SHP77 (cell line): ENCODE measurements at regions not wholly inside any gene's neighbourhood (a gene's known extent, or its start where the extent isn't known, plus 50 kb on each side); places are given as distances from the start of the nearest gene placed in this dataset.
A peak's percentile ranks its signal among the peaks of the same experiment; 100 is the strongest.

Source experiments
- DNase-seq, 2 experiments: peaks; one replicate each; lab custom pipeline; 2025; lab: John Stamatoyannopoulos, UW

DNA sequence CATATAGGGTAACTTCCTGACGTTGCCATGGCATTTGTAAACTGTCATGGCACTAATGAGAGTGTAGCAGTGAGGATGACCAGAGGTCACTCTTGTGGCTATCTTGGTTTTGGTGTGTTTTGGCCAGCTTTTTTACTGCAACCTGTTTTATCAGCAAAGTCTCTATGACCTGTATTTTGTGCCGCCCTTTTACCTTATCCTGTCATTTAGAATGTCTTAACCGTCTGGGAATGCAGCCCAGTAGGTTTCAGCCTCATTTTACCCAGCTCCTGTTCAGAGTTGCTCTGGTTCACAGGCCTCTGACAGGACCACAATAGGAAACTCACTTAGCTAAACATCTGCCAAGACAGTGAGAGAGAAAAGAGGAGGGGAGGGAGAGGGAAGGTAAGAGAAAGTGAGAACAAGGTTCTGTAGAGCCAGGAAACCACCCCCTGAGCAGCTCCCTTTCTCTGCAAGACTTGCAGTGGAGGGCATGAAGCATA is 64.8 kb upstream of the PLEKHG3 start:
- no peak for DNase-seq

DNA sequence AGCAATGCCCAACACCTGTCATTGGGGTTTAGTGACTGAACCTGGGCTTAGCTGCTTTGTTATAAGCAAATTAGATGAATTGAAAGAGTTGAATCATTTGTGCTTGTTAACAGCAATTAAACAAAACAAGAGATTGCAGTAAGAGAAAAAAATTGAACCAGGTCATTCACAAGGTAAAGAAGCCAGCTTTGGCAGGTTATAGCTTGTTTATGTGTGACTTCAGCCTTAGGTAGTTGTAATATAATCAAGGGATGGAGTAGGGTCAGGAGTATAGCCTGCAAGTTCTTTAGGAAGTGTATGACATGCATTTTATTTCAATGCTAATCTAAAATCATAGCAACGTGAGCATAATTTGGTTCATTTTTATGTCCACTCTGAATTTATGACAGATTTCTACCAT is 63.4 kb upstream of the PLEKHG3 start:
- no peak for DNase-seq

DNA sequence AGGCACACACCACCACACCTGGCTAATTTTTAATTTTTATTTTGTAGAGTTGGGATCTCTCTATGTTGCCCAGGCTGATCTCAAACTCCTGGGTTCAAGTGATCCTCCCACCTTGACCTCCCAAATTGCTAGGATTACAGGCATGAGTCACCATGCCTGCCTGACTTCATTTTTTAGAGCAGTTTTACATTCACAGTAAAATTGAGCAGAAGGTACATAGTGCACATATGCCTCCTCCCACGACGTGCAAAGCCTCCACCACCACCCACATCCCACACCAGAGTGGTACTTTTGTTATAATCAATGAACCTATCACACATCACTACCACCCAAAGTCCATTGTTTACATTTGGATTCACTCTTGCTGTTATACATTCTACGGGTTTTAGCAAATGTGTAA is 62.5 kb upstream of the PLEKHG3 start:
- no peak for DNase-seq

DNA sequence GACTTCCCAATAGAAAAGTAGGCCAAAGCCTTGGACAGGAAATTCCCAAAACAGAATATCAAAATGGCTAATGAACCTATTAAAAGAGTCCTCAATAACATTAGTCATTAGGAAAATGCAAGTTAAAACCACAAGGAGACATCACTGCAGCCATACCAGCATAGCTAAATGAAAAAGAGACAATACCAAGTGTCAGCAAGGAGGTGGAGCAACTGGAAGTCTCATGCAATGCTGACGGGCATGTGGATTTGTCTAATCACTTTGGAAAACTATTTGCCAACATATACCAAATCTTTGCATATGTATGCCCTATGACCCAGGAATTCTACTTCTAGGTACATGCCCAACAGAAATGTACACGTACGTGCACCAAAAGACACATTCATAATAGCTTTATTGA is 60.5 kb upstream of the PLEKHG3 start:
- no peak for DNase-seq

DNA sequence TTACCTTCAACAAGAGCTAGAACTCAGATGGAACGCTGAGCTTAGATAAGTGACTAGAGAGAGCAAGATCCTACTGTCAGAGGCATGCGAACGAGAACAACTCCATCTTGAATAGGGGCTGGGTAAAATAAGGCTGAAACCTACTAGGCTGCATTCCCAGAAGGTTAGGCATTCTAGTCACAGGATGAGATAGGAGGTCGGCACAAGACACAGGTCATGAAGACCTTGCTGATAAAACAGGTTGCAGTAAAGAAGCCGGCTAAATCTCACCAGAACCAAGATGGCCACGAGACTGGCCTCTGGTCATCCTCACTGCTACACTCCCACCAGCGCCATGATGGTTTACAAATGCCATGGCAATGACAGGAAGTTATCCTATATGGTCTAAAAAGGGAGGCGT is 59.6 kb upstream of the PLEKHG3 start:
- DNase-seq, result no peak

DNA sequence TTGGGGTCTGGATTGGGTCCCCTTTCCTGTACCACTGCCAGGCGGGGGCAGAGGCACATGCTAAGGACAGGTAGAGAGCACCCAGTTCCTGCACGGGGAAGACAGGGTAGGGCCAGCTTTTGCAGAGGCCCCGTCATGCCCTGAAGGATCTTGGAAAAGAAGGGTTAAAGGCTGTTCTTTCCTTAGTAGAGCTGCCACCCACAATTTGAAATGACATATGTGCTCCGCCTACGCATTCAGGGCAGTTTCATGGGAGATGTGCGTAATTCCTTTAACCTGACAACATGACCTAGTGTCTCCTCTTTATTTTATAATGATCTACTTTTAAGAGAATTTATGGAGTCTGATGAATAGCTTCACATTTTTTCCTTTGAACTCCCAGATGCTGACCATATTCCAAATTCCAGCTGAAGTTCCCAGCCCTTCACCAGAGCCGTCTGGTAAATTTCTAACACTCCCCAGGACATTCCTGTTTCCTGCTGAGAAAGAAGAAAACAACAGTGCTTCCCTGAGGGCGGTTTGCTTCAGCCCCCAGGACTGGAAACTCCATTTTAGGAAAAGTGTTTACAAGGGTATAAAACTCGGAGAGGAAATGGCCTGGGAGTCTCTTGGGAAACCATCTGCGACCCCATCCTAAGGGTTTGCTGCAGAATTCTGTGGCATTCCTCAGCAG is 58.9 kb upstream of the PLEKHG3 start:
- DNase-seq, result no peak

DNA sequence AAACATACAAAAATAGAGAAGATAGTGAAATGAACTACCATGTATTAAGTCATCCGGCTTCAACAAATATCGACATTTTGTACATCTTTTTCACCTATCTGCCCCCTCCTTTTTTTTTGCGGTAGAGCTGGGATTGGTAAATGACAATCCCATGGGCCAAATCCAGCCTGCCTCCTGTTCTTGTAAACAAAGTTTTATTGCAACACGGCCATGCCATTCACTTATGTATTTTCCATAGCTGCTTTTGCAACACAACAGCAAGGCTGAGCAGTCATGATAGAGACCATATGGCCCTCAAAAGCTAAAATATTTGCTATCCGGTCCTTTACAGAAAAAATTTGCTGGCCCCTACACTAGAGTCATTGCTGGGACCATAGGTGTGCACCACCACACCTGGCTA is 58.1 kb upstream of the PLEKHG3 start:
- DNase-seq, result no peak

DNA sequence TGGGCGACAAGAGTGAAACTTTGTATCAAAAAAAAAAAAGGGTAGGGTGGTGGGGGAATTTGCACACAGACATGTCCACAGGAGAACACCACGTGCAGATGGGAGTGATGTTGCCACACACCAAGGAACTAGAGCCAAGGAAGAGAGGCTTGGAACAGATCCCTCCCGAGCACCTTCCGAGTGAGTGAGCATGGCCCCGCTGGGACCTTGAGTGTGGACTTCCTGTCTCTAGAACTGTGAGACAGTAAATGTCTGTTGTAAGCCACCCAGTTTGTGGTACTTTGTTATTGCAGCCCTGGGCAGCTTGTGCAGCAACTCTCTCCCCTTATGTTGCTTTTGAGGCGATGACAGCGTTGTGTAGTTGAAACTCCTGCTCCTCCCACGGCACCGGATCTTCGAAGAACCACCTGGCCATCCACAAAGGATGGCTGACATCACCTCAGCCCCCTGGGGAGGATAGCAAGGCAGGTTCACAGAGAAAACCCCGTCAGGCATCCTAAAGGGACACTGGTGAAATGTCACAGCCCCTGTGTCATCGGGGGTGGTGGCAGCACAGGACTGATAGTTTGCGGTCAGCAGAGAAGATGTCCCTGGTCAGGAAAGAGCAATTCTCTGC is 54.7 kb upstream of the PLEKHG3 start:
- no peak for DNase-seq

DNA sequence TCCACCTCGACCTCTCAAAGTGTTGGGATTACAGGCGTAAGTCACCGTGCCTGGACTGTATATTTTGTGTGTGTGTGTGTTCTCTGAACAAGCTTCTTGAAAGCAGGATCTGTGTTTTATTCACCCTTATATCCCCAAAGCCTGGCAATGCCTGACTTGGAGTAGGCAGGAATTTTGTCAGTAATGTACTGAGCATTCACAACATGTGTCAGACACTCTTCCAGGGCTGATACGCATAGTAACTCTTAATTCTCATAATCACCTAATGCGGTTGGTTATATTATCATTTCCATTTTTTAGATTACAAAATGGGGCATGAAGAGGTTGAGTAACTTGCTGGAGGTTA is 50.4 kb upstream of the PLEKHG3 start:
- no peak for DNase-seq

DNA sequence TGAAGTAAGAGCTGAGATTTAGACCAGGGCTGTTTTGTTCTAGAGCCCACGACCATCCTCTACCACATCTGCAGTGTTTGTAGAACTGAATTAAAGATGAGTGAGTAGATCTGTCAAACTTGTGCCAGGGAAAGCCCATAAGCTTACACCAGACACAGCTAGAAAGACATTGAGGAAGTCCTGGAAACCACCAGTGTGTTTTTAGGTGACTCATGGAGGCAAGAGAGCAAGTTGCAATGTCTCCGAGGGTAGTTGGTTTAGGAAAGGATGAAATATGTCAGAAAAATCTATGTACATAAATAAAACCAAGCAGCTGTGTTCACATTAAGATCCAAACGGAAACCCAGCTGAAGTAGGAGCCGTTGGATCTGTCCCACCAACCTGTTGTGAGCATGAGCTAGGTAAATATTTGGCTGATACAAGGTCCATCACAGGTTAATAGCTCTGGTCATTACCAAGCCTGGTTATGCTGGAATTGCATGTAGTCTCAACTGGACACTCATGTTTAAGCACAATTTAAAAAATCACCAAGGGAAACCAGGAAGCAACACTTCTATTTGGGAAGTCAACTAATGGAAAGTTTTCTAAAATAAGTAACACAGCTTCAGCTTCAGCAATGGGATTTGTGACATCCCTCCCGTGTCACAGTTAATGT is 49.9 kb upstream of the PLEKHG3 start:
- DNase-seq, result peak; percentile 41 to 47
